ENCODE measurements at regions not wholly inside any gene's neighbourhood (a gene's known extent, or its start where the extent isn't known, plus 50 kb on each side); places are given as distances from the start of the nearest gene placed in this dataset.

GRCh38 chr19:30086220-30086619 is 144.2 kb downstream of the URI1 start:
- POLR2A ChIA-PET (ENCODE audit: unreplicated experiment): no interaction called here
- no peaks in the 10 kb centered on the region for H4K20me1 ChIP-seq (ENCODE audit: insufficient read depth)
- H3K27me3 ChIP-seq (ENCODE audit: insufficient read depth, low read depth): peaks cover 96% of the 10 kb centered on the region
- no peak for DNase-seq
- TF ChIP-seq EZH2 (IDR thresholded peaks at IDR 0.05; ENCODE audit: low read depth) (no peak), CTCF (conservative IDR thresholded peaks at IDR 0.05) (no peak)
- no peaks in the 10 kb centered on the region for H3F3A ChIP-seq (ENCODE audit: insufficient read depth, low read depth)
- no peaks in the 10 kb centered on the region for H3K79me2 ChIP-seq (ENCODE audit: low read depth)
- no peak overlapping the region for H2AFZ ChIP-seq
- H3K4me3 ChIP-seq: no peak overlapping the region
- H3K36me3 ChIP-seq (ENCODE audit: low read depth): no peaks in the 10 kb centered on the region
- no peaks in the 10 kb centered on the region for H3K4me1 ChIP-seq (replicated peaks; ENCODE audit: insufficient read depth)
- CTCF ChIA-PET: no interaction called here
- intact Hi-C loops (cut with micrococcal nuclease; ENCODE audit: unreplicated experiment): no loop called here
- no peaks in the 10 kb centered on the region for H3K9me3 ChIP-seq (ENCODE audit: insufficient read depth, low read depth)
- no peak overlapping the region for H3K4me2 ChIP-seq
- H3K27ac ChIP-seq: no peak overlapping the region
- no TSS peak for BruUV-seq (replicated peaks)
- H3K9me2 ChIP-seq (ENCODE audit: insufficient read depth): no peaks in the 10 kb centered on the region

GRCh38 chr19:30086916-30087315 is 144.9 kb downstream of the URI1 start:
- Histone ChIP-seq H3F3A (ENCODE audit: insufficient read depth, low read depth) (no peaks in the 10 kb centered on the region), H3K9me3 (ENCODE audit: insufficient read depth, low read depth) (no peaks in the 10 kb centered on the region), H3K4me2 (no peak overlapping the region), H3K79me2 (ENCODE audit: low read depth) (no peaks in the 10 kb centered on the region), H3K27me3 (ENCODE audit: insufficient read depth, low read depth) (peaks cover 96% of the 10 kb centered on the region), H3K9me2 (ENCODE audit: insufficient read depth) (no peaks in the 10 kb centered on the region), H2AFZ (no peak overlapping the region), H3K27ac (no peak overlapping the region), H3K36me3 (ENCODE audit: low read depth) (no peaks in the 10 kb centered on the region), H4K20me1 (ENCODE audit: insufficient read depth) (no peaks in the 10 kb centered on the region), H3K4me3 (no peak overlapping the region), H3K4me1 (replicated peaks; ENCODE audit: insufficient read depth) (no peaks in the 10 kb centered on the region)
- intact Hi-C loops (cut with micrococcal nuclease; ENCODE audit: unreplicated experiment): no loop called here
- TF ChIP-seq EZH2 (IDR thresholded peaks at IDR 0.05; ENCODE audit: low read depth) (no peak), CTCF (conservative IDR thresholded peaks at IDR 0.05) (no peak)
- no peak for DNase-seq
- ChIA-PET POLR2A (ENCODE audit: unreplicated experiment) (no interaction called here), CTCF (no interaction called here)
- no TSS peak for BruUV-seq (replicated peaks)

- Histone ChIP-seq H3K79me2 (ENCODE audit: low read depth) (no peaks in the 10 kb centered on the region), H2AFZ (no peak overlapping the region), H3F3A (ENCODE audit: insufficient read depth, low read depth) (no peaks in the 10 kb centered on the region), H3K9me2 (ENCODE audit: insufficient read depth) (no peaks in the 10 kb centered on the region), H3K4me2 (no peak overlapping the region), H3K36me3 (ENCODE audit: low read depth) (no peaks in the 10 kb centered on the region), H3K4me1 (replicated peaks; ENCODE audit: insufficient read depth) (no peaks in the 10 kb centered on the region), H3K9me3 (ENCODE audit: insufficient read depth, low read depth) (no peaks in the 10 kb centered on the region), H3K27ac (no peak overlapping the region), H3K4me3 (no peak overlapping the region), H4K20me1 (ENCODE audit: insufficient read depth) (no peaks in the 10 kb centered on the region), H3K27me3 (ENCODE audit: insufficient read depth, low read depth) (peaks cover 96% of the 10 kb centered on the region)
- CTCF ChIA-PET: no interaction called here
- POLR2A ChIA-PET (ENCODE audit: unreplicated experiment): no interaction called here
- no peak for DNase-seq
- no TSS peak for BruUV-seq (replicated peaks)
- no peak for TF ChIP-seq CTCF (conservative IDR thresholded peaks at IDR 0.05)
- intact Hi-C loops (cut with micrococcal nuclease; ENCODE audit: unreplicated experiment): no loop called here
Measured at GRCh38 chr19:30087381-30088138, 145.5 kb downstream of the URI1 start.
